ENCODE measurements at regions not wholly inside any gene's neighbourhood (a gene's known extent, or its start where the extent isn't known, plus 50 kb on each side); places are given as distances from the start of the nearest gene placed in this dataset.

GRCh38 chr21:16821588-16821987, 691.3 kb upstream of the CXADR start:
- peak; percentile 40 for DNase-seq (ENCODE audit: low read depth)
- in situ Hi-C loops (cut with HindIII; ENCODE audit: low sequenced_read_pairs): no loop called here
- no peak overlapping the region for H3K4me3 ChIP-seq (ENCODE audit: low read depth, low read length)
- TF ChIP-seq CTCF (IDR thresholded peaks at IDR 0.05; ENCODE audit: low read depth, low read length, missing control alignments): no peak

GRCh38 chr21:16829532-16829931, 683.3 kb upstream of the CXADR start:
- no peak overlapping the region for H3K4me3 ChIP-seq (ENCODE audit: low read depth, low read length)
- DNase-seq (ENCODE audit: low read depth): no peak
- in situ Hi-C loops (cut with HindIII; ENCODE audit: low sequenced_read_pairs): no loop called here
- no peak for TF ChIP-seq CTCF (IDR thresholded peaks at IDR 0.05; ENCODE audit: low read depth, low read length, missing control alignments)

- DNase-seq (ENCODE audit: low read depth): no peak
- in situ Hi-C loops (cut with HindIII; ENCODE audit: low sequenced_read_pairs): no loop called here
- TF ChIP-seq CTCF (IDR thresholded peaks at IDR 0.05; ENCODE audit: low read depth, low read length, missing control alignments): no peak
- H3K4me3 ChIP-seq (ENCODE audit: low read depth, low read length): no peak overlapping the region
Observed at GRCh38 chr21:16832791-16833190, 680.1 kb upstream of the CXADR start.

- no peak for DNase-seq (ENCODE audit: low read depth)
- TF ChIP-seq CTCF (IDR thresholded peaks at IDR 0.05; ENCODE audit: low read depth, low read length, missing control alignments): no peak
- H3K4me3 ChIP-seq (ENCODE audit: low read depth, low read length): no peak overlapping the region
- in situ Hi-C loops (cut with HindIII; ENCODE audit: low sequenced_read_pairs): no loop called here
Observed at GRCh38 chr21:16834791-16835190, 678.1 kb upstream of the CXADR start.

GRCh38 chr21:16837321-16837720, 675.5 kb upstream of the CXADR start:
- H3K4me3 ChIP-seq (ENCODE audit: low read depth, low read length): no peak overlapping the region
- TF ChIP-seq CTCF (IDR thresholded peaks at IDR 0.05; ENCODE audit: low read depth, low read length, missing control alignments): no peak
- in situ Hi-C loops (cut with HindIII; ENCODE audit: low sequenced_read_pairs): no loop called here
- peak; percentile 33 for DNase-seq (ENCODE audit: low read depth)

GRCh38 chr21:16837721-16838120, 675.1 kb upstream of the CXADR start:
- no peak for TF ChIP-seq CTCF (IDR thresholded peaks at IDR 0.05; ENCODE audit: low read depth, low read length, missing control alignments)
- no peak overlapping the region for H3K4me3 ChIP-seq (ENCODE audit: low read depth, low read length)
- in situ Hi-C loops (cut with HindIII; ENCODE audit: low sequenced_read_pairs): no loop called here
- no peak for DNase-seq (ENCODE audit: low read depth)

GRCh38 chr21:16838331-16838730, 674.5 kb upstream of the CXADR start:
- DNase-seq (ENCODE audit: low read depth): peak; percentile 33
- no peak overlapping the region for H3K4me3 ChIP-seq (ENCODE audit: low read depth, low read length)
- TF ChIP-seq CTCF (IDR thresholded peaks at IDR 0.05; ENCODE audit: low read depth, low read length, missing control alignments): no peak
- in situ Hi-C loops (cut with HindIII; ENCODE audit: low sequenced_read_pairs): no loop called here

Measured in astrocyte of the cerebellum (primary cell).